ENCODE measurements at regions not wholly inside any gene's neighbourhood (a gene's known extent, or its start where the extent isn't known, plus 50 kb on each side); places are given as distances from the start of the nearest gene placed in this dataset.

DNA sequence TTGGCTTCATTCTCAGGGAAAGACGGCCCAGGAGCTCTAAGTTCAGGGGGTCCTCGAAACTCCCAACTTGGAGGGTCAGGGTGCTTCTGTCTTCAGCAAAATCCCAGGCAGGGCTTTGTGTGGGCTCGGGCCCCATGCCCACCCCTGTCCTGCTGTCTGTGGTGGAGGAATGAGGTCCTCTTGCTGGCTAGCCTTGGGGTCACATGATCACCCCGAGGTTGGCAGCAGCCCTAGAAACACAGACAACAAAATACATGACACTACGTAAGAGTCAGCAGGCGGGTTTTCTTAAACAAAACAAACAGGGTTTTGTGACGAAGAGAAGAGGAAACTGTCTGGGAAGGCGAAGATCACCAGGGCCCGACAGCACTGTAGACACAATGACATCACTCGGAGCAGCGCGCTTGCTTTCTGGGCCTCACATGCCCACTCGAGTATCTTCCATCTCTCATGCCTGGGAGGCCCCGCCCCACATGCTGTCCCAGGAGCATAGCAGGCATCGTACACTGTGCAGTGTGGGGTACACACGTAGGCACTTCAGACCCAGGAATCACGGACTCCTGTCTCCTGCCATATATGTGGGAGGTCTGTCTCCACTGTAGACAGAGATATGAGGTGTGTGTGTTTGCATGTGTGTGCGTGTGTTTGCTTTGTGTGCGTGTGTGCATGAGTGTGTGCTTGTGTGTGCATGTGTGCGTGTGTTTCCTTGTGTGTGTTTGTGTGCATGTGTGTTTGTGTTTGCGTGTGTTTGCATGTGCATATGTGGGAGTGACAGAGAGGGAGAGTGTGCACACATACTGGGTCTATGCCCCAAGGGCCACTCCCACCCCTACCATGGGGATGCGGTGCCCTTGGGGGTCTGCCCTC is 94.7 kb downstream of the SIK1 start:
- ATAC-seq (no peak), DNase-seq (no peak)
- TF ChIP-seq, protein P1, sequence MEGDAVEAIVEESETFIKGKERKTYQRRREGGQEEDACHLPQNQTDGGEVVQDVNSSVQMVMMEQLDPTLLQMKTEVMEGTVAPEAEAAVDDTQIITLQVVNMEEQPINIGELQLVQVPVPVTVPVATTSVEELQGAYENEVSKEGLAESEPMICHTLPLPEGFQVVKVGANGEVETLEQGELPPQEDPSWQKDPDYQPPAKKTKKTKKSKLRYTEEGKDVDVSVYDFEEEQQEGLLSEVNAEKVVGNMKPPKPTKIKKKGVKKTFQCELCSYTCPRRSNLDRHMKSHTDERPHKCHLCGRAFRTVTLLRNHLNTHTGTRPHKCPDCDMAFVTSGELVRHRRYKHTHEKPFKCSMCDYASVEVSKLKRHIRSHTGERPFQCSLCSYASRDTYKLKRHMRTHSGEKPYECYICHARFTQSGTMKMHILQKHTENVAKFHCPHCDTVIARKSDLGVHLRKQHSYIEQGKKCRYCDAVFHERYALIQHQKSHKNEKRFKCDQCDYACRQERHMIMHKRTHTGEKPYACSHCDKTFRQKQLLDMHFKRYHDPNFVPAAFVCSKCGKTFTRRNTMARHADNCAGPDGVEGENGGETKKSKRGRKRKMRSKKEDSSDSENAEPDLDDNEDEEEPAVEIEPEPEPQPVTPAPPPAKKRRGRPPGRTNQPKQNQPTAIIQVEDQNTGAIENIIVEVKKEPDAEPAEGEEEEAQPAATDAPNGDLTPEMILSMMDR (IDR thresholded peaks at IDR 0.05 in 4 of 5, conservative IDR thresholded peaks at IDR 0.05 in 1 of 5): no peak
- no peak for TF ChIP-seq POLR2A (IDR thresholded peaks at IDR 0.05)
- intact Hi-C loops (cut with DNase I; ENCODE audit: low total_unique reads) (no loop called here), in situ Hi-C loops (cut with MboI; ENCODE audit: low sequenced_read_pairs in 4 of 4) (no loop called here)
- no peak overlapping the region for H3K4me3 ChIP-seq
- no peaks in the 10 kb centered on the region for H3K9me3 ChIP-seq
- H3K27ac ChIP-seq: no peak overlapping the region
- H3K4me1 ChIP-seq: peaks cover 4 to 10% of the 10 kb centered on the region in 2 donors
- H3K36me3 ChIP-seq: no peaks in the 10 kb centered on the region
- H3K27me3 ChIP-seq: peaks cover 10 to 24% (median 20%) of the 10 kb centered on the region in 3 donors

DNA sequence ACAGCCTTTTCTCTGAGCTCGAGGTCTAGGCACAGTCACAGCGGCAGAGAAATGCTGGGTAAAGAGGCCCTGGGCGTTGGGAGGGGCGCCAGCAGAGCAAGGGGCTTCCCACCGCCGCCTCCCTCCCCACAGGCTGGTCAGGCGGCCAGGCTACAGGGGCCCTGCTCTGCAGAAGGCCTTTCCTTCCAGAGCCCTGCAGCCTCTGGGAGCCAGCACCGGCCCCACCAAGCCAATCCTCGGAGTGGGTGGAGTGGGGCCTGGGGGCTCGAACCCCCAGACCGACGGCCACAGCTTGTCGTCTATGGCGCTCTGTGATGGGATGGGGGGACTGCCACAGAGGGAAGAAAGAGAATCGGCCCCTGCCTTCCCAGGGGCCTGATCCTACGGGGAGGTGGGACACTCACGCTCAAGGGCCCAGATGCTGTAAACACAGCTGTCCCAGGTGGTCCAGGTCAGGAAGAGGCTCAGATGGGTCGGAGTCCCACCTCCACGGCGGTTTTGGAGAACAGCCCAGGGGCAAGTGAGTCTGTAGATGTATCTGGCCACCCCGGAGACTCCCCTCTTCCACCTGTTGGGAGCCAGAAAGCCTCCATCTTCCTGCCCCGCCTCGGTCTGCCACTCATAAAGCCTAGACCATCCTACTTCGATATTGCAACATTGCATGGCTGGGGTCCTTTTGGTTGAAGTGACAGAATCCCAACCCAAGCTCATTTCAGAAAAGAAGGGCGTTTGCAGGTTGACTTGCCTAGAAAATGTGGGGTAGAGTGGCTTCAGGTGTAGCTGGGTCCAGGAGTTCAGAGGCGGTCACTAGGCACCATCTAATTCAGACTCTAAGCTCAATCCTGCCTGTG is 95.6 kb downstream of the SIK1 start:
- H3K36me3 ChIP-seq: no peaks in the 10 kb centered on the region
- ATAC-seq (no peak), DNase-seq (no peak)
- no peak overlapping the region for H3K27ac ChIP-seq
- no peak for TF ChIP-seq POLR2A (IDR thresholded peaks at IDR 0.05)
- TF ChIP-seq, protein P1 (IDR thresholded peaks at IDR 0.05 in 4 of 5, conservative IDR thresholded peaks at IDR 0.05 in 1 of 5): no peak
- no peaks in the 10 kb centered on the region for H3K9me3 ChIP-seq
- in situ Hi-C loops (cut with MboI; ENCODE audit: low sequenced_read_pairs in 4 of 4) (no loop called here), intact Hi-C loops (cut with DNase I; ENCODE audit: low total_unique reads) (no loop called here)
- H3K27me3 ChIP-seq: peaks cover 10 to 24% (median 20%) of the 10 kb centered on the region in 3 donors
- no peak overlapping the region for H3K4me3 ChIP-seq
- peaks cover 4 to 10% of the 10 kb centered on the region in 2 donors for H3K4me1 ChIP-seq

DNA sequence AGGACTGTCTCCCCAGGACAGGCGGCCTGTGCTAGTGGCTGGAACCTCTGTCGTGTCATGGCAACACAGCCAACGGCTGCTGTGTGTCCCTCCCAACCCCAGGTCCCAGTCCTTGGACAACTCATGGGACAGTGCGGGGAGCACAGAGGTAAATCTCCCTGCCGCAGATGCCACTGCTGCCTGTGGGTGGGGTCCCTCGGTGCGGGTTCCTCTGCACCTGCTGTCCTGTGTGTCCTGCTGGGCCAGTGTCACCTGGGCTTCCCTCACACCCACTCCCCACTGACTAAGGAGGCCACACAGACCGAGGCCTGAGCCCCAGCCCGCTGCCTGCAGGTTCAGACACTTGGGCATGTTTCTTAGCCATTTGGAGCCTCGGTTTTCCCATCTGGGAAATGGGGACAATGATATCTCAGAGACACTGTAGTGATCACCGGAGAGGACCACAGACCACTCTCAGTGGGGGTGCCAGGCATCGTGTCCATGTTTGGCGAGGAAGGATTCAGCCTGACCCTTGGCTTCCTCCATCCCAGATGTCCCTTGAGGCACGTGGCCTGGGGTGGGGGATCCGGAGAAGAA is 96.5 kb downstream of the SIK1 start:
- Histone ChIP-seq H3K4me3 (no peak overlapping the region), H3K27ac (no peak overlapping the region), H3K4me1 (peaks cover 4 to 10% of the 10 kb centered on the region in 2 donors), H3K9me3 (no peaks in the 10 kb centered on the region), H3K36me3 (no peaks in the 10 kb centered on the region), H3K27me3 (peaks cover 10 to 24% (median 20%) of the 10 kb centered on the region in 3 donors)
- intact Hi-C loops (cut with DNase I; ENCODE audit: low total_unique reads) (no loop called here), in situ Hi-C loops (cut with MboI; ENCODE audit: low sequenced_read_pairs in 4 of 4) (no loop called here)
- ATAC-seq: no peak
- no peak for DNase-seq
- TF ChIP-seq, protein P1 (IDR thresholded peaks at IDR 0.05 in 4 of 5, conservative IDR thresholded peaks at IDR 0.05 in 1 of 5): no peak
- no peak for TF ChIP-seq POLR2A (IDR thresholded peaks at IDR 0.05)

DNA sequence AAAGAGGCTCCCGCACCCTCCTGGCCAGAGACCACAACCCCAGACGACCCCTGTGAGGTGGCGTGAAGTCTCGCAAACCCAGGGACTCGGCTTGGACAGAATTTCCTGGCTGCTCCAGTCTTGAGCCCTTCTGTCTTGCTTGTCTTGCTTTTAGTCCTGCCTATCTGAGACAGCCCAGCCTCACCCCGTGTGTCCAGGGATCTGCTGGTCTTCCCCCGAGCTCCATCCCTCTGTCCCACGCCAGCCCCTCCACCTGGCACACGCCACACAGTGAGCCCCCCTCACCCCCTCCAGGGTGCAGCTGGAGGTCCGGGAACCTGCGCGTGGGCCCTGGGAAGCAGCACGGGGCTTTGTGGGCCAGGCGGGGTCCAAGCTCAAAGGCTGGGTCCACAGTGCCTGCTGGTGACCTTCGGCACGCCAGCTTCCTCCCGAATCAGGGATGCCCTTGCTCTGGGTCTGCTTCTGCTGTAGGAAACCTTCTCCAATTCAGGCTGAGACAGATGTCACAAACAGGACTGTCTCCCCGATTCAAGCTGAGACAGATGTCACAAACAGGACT is 97.1 kb downstream of the SIK1 start:
- H3K4me1 ChIP-seq: peaks cover 4 to 10% of the 10 kb centered on the region in 2 donors
- ATAC-seq: no peak
- no peaks in the 10 kb centered on the region for H3K36me3 ChIP-seq
- TF ChIP-seq POLR2A (IDR thresholded peaks at IDR 0.05): no peak
- TF ChIP-seq, protein P1 (IDR thresholded peaks at IDR 0.05 in 4 of 5, conservative IDR thresholded peaks at IDR 0.05 in 1 of 5): no peak
- no peak for DNase-seq
- H3K9me3 ChIP-seq: no peaks in the 10 kb centered on the region
- intact Hi-C loops (cut with DNase I; ENCODE audit: low total_unique reads): no loop called here
- in situ Hi-C loops (cut with MboI; ENCODE audit: low sequenced_read_pairs in 4 of 4): no loop called here
- peaks cover 10 to 24% (median 20%) of the 10 kb centered on the region in 3 donors for H3K27me3 ChIP-seq
- no peak overlapping the region for H3K27ac ChIP-seq
- H3K4me3 ChIP-seq: no peak overlapping the region

Data from gastrocnemius medialis (tissue), 4 donors.